ENCODE measurements at regions not wholly inside any gene's neighbourhood (a gene's known extent, or its start where the extent isn't known, plus 50 kb on each side); places are given as distances from the start of the nearest gene placed in this dataset.

- TF ChIP-seq NFIC (IDR thresholded peaks at IDR 0.05) (no peak), FOXM1 (IDR thresholded peaks at IDR 0.05; ENCODE audit: borderline replicate concordance, low read depth) (no peak)
Observed at GRCh38 chr17:54537656-54538055, 363.0 kb upstream of the TOM1L1 start.

Measured in Ishikawa (cell line).